Fibroblast of skin of right biceps (primary cell): ENCODE measurements at regions not wholly inside any gene's neighbourhood (a gene's known extent, or its start where the extent isn't known, plus 50 kb on each side); places are given as distances from the start of the nearest gene placed in this dataset.
"Not testable (repeated sequence)": the region's sequence is repeated elsewhere in the genome, so short reads cannot be mapped to it uniquely, and the experiment has no call there.

Experiments used
- DNase-seq: peaks from one replicate; pipeline ENCODE4 v3.0.0-alpha.2; 2013

DNA sequence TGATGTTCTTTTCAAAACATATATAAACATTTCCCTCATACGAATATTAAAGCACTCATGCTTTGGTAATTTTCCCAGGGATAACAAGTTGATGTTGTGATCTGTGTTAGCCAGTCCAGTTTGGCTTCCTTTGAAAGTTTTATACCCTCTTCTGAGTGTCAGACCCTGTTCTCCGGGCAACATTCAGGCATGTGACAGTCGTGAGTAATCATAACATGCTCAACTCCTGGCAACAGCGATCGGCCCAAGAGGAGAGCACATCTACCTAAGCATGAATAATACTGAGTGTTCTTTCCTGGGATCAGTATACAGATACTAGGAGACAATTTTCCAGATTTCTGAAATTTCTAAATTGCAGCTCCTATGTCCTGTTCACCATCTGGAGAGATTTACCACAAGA, 1086.4 kb downstream of the CDH8 start:
- no peak for DNase-seq

DNA sequence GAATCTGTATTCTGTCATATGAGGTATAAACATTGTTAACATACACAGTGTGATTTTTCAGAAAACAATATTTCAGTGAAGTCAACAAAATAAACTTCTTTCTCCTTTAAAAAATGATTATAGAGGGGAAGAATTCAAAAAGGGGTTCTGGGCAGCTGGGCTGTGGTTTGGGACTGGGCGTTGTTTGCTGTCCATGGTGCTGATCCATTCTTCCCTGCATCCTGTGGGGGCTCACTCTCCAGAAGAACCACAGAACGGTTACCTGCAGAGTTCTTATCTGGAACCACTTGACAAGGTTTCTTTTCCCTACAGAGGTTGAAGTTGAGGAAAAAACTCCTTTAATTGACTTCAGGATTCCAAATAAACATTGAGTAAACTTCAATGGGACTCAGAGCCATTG, 1091.0 kb downstream of the CDH8 start:
- peak; percentile 33 for DNase-seq

DNA sequence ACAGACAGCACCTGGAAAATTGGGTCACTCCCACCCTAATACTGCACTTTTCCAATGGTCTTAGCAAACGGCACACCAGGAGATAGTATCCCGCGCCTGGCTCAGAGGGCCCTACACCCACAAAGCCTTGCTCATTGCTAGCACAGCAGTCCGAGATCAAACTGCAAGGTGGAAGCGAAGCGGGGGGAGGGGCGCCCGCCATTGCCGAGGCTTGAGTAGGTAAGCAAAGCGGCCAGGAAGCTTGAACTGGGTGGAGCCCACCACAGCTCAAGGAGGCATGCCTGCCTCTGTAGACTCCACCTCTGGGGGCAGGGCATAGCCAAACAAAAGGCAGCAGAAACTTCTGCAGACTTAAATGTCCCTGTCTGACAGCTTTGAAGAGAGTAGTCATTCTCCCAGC, 1100.0 kb downstream of the CDH8 start:
- not testable (repeated sequence) for DNase-seq

DNA sequence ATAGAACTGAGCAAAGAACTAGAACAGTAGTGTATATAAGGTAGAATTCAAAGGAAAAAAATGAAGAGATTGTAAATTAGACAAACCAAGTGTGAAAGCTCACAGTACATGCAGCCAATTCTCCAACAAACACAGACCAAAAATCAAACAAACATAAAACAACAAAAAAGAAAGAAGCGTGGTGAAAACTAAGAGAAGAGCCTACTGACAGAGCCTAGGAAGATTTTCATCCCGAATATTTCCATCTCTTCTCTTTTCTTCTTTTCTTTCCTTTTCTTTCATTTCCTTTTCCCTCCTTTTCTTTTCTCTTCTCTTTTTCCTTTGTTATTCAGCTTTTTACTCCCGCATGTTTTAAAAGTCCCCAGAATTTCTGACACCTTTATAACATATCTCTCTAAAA, 1103.6 kb downstream of the CDH8 start:
- DNase-seq: no peak

DNA sequence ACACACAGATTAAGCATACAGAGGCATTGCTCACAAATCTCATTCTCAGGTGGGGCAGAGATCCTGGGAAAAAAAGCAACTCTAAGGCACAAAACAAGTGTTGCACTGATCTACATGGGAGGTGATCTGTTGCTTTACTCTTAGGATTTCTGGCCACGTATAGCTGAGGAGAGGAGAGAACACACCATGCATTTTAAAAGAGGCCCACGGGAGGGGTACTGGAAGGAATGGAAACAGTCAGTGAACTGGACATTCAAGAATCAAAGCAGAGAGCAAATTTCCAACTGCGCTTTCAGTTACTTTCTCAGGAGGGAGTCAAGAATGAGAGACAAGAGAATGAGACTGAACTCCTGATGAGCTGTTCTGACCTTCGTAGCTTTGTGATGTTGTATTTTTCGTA, 1105.9 kb downstream of the CDH8 start:
- DNase-seq: no peak

DNA sequence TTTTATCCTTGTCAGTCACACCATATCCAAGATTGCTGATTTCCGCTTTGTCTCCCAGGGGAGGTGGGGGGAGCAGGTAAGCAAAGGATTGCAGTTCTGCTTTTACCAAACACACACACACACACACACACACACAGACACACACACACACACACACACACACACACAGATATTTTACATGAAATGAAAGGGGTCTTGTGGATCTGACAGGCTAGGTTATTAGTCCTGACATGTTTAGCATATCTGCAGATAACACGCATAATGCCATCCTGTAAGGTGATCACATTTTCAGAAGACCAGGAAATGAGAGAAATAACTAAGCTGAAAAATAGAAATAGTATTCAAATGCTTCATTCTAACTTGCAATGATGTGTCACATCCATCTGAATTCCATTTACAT, 1113.3 kb downstream of the CDH8 start:
- no peak for DNase-seq

DNA sequence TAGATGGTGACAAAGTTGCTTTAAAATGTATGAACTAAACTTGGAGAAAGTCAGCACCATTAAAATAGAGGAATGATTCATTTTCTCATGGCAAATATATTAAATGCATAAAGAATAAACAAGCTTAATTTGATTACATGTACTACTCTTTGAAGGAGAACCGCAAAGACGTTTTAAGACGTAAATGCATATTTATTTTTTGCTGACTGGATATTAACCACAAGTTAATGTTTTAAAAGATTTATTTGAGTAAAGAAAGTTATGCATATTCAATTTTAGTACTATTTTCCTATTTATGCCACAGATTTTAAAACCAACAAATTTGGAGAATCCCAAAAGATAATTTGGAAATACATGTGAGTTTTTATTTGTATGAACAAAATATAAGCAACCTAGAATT, 1121.9 kb downstream of the CDH8 start:
- no peak for DNase-seq

DNA sequence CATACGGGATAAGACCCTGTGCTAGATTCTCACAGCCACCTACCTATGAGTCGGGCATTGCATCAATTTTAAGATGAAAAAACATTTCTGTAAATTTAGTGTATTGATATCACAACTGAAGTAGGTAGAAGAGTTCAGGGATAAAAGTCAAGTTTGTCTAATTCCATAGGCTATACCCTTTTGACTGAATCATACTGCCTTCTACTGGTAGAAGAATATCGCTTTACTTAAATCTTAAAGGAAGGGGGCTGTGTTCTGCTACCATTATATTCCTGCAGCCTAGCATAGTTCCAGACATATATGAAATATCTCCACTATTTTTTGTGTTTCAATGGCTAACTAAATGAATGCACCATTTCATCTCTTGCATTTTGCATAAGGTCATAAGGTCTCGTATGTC, 1128.6 kb downstream of the CDH8 start:
- DNase-seq: peak; percentile 8

DNA sequence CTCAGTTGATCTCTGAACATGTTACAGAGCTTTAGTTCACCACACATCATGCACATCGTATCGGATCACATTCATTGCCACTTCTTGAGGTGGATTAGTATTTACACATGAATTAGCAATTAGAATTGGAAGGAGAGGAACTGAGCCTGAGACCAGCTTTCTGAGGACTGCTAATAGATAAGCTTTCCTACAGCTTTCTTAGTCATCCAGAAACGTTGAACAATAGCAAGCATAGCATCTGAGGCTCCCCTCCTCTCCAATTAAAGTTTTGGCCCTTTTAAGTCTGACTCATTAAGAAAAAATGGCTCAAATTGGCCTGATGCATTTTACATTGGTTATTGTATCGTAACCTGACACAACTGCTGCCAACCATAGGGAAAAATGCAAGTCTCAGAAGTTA, 1130.4 kb downstream of the CDH8 start:
- peak; percentile 86 for DNase-seq

DNA sequence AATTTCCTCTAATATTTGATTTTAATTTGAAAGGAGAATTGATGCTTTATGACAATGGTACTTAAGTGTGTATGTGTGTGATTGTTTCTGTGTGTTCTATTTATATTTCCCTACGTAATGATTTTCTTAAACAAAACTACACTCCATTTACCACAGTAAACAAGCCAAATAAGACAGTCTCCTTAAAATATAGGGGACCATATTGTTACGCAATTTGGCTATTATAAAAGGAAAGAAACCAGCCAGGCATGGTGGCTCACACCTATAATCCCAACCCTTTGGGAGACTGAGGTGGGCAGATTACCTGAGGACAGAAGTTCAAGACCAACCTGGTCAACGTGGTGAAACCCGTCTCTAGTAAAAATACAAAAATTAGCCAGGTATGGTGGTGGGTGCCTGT, 1134.1 kb downstream of the CDH8 start:
- DNase-seq: no peak

DNA sequence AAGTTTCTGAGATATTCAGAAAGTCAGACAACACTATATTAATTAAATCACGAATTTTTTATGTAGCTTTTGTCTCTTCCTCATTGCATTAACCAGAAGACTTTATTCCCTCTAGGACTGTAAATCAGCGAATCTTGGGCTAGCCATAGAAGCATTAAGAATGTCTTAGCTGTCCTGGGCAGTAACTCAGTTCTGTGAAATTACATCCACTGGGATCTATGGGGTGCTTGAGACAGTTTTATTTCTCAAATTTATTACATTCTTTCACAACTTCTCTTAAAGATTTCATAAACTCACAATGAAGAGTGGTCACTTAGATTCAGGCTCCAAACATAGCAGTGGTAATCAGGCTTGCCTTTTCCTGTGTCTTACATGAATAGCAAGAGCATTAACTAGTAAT, 1153.4 kb downstream of the CDH8 start:
- no peak for DNase-seq

DNA sequence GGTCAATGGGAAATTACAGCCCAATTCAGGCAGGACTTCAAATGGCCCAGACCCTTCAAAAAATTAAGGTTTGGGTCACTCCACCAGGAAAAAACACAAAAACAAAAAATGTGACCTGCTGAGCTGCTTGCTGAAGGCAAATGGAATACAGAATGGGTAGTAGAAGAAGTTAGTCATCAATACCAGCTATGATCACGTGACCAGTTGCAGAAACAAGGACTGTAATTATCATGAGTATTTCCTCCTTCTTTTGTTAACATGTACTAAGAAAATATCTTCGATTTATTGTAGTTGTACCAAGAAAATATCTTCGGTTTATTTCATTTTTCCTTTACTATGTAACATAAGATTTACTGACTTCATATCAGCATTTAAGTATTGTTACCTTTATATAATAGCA, 1183.6 kb downstream of the CDH8 start:
- no peak for DNase-seq

DNA sequence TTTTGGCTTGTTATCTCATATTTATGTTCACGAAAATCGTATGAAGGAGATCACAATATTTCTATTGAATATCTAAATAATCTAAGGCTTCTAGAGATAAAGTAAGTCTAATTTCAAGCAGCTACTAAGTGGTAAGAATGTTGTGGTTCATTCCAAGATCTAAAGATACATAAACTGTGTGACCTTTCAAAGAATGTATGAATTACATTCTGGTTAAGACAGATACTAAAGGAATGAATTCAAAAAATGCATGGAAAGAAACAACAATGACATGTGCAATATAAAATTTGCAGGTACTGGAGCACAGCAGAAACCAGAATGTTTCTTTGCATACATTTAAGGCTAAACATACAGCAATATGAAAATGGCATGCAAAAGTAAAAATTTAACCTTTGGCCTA, 1214.6 kb downstream of the CDH8 start:
- peak; percentile 45 for DNase-seq

DNA sequence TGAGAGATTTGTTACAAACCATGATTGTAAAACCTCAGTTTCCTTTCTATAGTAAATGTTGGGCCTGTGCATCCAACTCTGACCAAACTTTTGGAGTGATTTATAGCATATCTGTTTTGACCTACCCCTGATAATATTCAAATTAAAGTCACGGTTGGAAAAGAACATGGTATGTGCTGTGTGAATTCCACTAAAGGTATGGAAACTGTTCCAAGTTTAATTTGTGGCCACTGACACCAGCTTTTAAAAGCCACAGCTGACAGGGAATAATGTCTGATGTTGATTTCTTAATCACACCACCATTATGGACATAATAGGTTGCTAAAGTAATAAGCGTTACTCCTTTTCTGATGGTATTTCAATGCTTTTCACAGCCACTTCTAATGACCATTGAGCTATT, 1215.9 kb downstream of the CDH8 start:
- DNase-seq: peak; percentile 37

DNA sequence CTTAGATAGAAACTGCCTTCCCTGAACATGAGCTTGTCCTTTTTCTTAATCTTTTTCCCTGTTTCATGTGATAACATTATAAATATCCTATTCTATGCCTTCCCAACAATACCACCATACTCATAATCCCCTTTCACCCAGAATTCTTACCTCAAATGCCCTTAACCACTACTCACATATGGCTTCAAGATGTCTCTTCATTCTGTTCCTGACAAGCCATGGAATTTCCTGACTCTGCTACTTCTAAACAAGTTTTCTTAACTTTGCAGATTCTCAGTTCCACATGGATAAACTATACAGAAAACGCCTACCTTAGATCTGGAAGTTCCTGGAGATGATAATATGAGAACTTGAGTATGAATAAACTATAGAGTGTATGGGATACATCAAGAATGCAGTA, 1217.8 kb downstream of the CDH8 start:
- peak; percentile 60 for DNase-seq

DNA sequence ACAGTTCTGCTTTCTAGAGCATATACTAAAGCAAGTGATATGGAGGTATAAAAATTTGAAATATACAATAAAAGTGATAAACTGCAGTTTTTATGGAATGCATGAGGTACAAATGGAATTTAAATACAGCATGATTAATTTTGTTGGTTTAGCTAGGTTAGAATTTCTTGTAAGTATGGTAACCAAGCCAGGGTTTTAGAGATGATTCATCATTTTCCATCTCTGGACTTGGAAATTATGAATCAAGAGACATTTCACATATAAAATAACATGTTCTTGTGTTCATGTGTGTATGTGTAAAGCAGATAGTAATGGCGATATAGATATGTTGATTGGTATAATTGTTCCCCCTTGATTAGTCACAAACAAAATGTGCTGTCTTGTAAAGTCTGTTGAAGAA, 1219.8 kb downstream of the CDH8 start:
- DNase-seq: peak; percentile 70

DNA sequence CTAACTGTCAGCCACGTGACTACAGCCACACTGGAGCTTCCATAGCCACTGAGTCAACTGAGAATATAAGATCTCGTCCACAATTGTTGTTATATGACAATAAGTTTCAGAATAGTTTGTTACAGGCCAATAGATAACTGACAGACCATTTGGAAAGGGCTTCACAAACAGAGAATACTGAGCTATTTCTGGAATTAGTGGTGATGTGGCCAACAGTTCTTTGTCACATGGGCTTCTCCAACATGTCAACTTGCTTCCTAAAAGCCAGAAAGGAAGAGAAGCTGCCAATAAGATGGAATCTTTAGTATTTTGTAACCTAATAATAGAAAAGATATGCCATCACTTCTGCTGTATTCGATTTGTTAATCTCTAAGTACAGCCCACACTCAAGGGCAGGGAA, 1220.4 kb downstream of the CDH8 start:
- DNase-seq: peak; percentile 30

DNA sequence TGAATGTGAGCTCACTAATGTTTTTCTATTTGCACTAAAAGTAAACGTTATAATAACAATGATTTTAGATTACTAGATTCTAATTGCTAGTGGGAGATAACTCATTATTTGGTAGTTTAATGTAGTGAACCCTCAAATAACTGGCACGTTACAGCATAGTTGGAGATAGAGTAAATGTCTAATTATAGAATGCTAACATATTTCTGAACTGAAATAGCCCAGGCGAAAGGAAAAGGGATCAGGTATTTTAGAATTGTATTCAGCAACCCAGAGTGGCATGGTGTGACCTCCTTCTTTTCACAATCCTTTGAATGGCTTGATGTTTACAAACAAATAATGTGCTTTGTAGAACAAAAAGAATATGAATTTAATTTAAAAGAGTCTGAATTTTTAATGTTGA, 1221.2 kb downstream of the CDH8 start:
- no peak for DNase-seq

DNA sequence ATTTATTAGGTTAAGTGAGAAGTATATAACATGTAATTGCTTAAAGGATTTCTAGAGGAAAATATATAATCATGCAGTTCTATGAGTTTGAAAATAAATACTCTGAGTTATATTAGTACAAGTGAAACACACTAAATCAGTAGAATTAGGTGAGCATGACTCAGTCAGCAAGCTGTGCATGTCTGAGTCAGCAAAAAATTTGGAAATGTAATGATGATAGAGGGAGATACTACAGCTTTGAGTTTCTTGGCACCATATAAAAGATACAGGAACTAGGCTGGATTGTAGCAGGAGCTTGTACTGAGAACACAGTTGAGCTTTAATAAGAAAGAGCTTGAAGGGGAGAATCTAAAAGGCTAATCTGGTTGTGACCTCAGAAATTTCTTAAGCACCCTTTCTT, 1224.6 kb downstream of the CDH8 start:
- peak; percentile 66 for DNase-seq

DNA sequence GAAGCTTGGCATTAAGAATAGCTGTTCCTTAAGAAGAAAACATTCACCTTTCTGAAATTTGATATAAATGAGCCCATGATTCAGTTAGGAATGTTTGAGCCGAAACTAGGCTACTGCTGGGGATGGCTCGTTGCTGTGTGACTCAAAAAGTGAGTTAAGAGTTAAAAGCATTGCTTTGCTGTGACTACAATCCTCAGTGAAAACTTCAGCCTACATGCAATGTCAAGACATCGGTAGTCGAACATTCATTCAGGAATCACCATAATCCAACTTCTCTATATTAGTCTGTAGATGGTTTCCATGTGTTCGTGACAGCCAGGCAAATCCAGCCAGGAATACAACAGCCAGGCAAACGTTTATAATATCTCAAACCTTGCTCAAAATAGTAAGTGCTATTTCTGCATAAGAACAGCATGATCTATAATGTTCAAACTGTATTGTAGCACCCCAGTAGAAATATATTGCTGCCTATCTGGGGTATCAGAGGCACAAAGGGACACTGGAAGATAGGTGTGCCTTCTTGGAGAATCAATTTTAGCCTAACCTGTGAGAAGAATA, 1225.1 kb downstream of the CDH8 start:
- peak; percentile 87 for DNase-seq

DNA sequence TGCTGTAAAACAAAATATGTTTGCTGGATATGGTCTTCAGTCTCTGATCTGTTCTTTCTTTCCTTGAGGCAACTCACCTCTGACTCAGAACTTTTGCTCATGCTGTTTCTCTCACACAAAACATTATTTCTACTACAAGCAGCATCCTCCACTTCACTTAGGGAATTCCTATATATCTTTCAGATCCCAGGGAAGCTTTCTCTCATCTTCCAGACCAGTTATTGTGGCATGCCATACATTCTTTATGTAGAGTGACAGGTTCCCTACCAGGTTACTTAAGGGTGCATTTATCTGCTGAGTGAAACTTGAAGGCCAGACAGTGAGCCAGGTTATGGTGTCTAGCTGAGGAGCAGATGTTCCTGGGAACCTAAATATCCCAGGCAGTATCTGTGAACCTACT, 1226.0 kb downstream of the CDH8 start:
- peak; percentile 54 for DNase-seq

DNA sequence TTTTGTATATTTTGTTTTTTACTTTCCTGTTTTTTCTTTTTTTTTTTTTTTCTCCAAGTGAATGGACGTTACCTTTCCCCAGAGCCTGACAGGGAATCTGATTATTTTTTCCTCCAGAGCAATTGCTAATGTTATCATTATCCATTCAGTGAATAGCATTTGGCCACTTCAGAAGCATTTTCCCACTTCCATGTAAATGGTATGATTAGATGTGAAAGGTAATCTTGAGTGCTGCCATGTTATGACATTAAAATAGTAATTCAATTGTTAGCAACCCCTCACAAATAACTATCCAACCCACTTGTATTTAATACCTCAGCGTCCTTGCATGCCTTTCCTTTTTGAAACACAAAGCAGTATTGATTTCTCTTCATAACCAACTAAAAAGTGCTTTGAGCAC, 1243.8 kb downstream of the CDH8 start:
- DNase-seq: no peak

DNA sequence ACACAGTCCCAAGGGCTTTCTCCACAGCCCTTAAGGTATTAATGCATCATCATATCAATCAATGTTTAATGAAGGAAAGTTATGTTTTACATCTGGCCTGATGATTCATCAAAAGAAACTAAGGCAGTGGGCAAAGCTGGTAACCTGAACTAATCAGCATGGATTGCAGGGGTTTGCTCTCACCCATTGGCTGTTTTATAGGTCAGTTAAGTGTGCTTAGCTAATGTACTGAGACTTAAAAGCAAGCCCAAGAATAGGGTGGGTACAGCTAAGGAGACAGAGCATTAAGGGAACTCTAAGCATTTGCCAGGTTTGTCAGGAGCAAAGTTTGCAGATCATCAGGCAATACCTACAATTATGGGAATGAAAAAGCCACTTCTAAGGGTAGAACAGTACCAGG, 1247.6 kb downstream of the CDH8 start:
- peak; percentile 22 for DNase-seq

DNA sequence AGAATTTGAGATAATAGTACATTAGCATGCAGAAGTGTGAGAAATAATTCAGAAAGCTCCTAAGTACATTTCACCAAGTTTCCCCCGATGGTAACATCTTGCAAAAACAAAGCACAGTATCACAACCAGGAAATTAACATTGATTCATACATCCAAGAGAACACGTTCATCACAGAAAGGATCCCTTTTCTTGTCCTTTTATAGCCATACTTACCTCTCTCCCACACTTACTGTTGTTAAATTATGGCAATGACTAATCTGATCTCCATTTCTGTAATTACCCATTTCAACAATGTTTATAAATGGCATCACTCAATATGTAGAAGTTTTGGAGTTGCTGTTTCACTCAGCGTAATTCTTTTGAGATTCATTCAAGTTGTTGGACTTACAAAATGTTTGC, 1260.0 kb downstream of the CDH8 start:
- DNase-seq: peak; percentile 84

DNA sequence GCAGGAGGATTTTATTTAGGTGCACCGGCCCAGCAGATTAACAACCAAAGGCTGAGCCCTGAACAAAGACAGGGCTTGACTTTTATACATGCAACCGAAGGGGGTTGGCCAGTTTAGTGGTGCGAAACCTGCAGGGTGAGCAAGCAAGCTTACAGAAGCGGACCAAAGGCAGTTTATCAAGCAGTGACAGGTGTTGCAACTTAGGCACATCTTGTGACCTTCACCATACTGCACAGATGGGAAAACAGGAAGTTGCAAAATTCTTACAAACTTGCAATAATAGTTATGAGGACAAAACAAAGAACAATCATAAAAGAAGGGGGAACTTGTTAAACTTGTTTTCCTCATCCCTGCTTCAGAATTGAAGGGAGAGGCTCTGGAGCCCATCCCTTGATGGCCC, 1265.1 kb downstream of the CDH8 start:
- DNase-seq: no peak

DNA sequence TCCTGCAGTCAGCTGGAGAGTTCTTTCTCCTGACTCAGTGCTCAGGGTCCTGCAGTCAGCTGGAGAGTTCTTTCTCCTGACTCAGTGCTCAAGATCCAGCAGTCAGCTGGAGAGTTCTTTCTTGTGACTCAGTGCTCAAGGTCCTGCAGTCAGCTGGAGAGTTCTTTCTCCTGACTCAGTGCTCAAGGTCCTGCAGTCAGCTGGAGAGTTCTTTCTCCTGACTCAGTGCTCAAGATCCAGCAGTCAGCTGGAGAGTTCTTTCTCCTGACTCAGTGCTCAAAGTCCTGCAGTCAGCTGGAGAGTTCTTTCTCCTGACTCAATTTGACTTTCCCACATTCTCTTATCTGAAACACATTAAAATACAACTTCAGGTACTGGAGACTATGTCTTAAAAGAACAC, 1265.9 kb downstream of the CDH8 start:
- peak; percentile 71 for DNase-seq
